ENCODE measurements at regions not wholly inside any gene's neighbourhood (a gene's known extent, or its start where the extent isn't known, plus 50 kb on each side); places are given as distances from the start of the nearest gene placed in this dataset.

DNA sequence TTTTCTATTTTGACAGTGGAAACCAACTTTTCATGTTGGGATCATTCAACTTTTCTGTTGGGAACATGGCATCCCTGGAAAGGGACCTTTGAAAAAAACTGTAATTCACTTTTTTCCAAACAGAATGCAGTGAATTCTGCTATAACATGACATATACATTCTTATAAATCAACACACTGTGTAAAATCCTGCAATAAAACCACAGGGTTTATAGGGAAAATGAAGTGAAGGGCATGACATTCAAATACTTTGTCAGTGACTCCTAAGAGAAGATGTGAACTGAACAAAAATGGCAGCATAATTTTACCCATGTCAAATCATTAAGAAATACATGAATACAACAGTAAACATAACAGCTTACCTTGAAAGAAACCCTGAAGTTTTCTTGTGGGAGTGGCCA is 264.5 kb upstream of the ANKRD50 start:
- H3K27me3 ChIP-seq (ENCODE audit: control insufficient read depth in 3 of 3, insufficient read depth in 3 of 3, low read length in 3 of 3), result no peaks in the 10 kb centered on the region
- no peaks in the 10 kb centered on the region for H3K36me3 ChIP-seq (ENCODE audit: control insufficient read depth in 3 of 3, insufficient read depth in 3 of 3, low read length in 3 of 3)
- no peak overlapping the region for H3K4me3 ChIP-seq (ENCODE audit: low read length in 3 of 3)
- no peaks in the 10 kb centered on the region for H3K9me3 ChIP-seq (ENCODE audit: control insufficient read depth in 3 of 3, low read length in 3 of 3)
- H3K9ac ChIP-seq (ENCODE audit: low read depth in 1 of 3, low read length in 3 of 3), result no peak overlapping the region
- H3K27ac ChIP-seq (ENCODE audit: low read depth, low read length), result no peak overlapping the region
- no peaks in the 10 kb centered on the region for H3K4me1 ChIP-seq (ENCODE audit: control insufficient read depth in 3 of 3, insufficient read depth in 3 of 3, low read length in 3 of 3)

- Histone ChIP-seq H3K4me3 (ENCODE audit: low read length in 3 of 3) (no peak overlapping the region), H3K27me3 (ENCODE audit: control insufficient read depth in 3 of 3, insufficient read depth in 3 of 3, low read length in 3 of 3) (no peaks in the 10 kb centered on the region), H3K36me3 (ENCODE audit: control insufficient read depth in 3 of 3, insufficient read depth in 3 of 3, low read length in 3 of 3) (no peaks in the 10 kb centered on the region), H3K9me3 (ENCODE audit: control insufficient read depth in 3 of 3, low read length in 3 of 3) (no peaks in the 10 kb centered on the region), H3K27ac (ENCODE audit: low read depth, low read length) (no peak overlapping the region), H3K4me1 (ENCODE audit: control insufficient read depth in 3 of 3, insufficient read depth in 3 of 3, low read length in 3 of 3) (no peaks in the 10 kb centered on the region), H3K9ac (ENCODE audit: low read depth in 1 of 3, low read length in 3 of 3) (no peak overlapping the region)
Measured at GRCh38 chr4:124974152-124974551, 261.6 kb upstream of the ANKRD50 start.

DNA sequence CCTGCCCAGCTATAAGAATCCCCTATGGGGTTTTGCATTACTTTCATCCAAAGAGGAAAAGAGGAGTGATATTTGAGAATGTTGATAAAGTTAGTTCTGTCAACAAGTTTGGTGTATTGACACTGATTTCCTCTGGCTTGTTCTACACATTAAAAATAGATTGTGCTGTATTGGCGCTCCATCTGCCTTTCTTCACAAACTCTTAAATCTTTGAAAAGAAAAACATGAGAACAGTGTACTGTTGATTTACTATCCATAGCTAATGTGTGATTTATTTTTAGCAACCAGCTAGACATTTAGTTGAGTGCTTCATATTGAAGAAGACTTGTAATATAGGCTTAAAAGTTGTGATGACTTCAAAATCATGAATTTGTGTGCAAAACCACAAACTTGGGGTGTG is 261.2 kb upstream of the ANKRD50 start:
- Histone ChIP-seq H3K9me3 (ENCODE audit: control insufficient read depth in 3 of 3, low read length in 3 of 3) (no peaks in the 10 kb centered on the region), H3K27ac (ENCODE audit: low read depth, low read length) (no peak overlapping the region), H3K9ac (ENCODE audit: low read depth in 1 of 3, low read length in 3 of 3) (no peak overlapping the region), H3K36me3 (ENCODE audit: control insufficient read depth in 3 of 3, insufficient read depth in 3 of 3, low read length in 3 of 3) (no peaks in the 10 kb centered on the region), H3K4me1 (ENCODE audit: control insufficient read depth in 3 of 3, insufficient read depth in 3 of 3, low read length in 3 of 3) (no peaks in the 10 kb centered on the region), H3K4me3 (ENCODE audit: low read length in 3 of 3) (no peak overlapping the region), H3K27me3 (ENCODE audit: control insufficient read depth in 3 of 3, insufficient read depth in 3 of 3, low read length in 3 of 3) (no peaks in the 10 kb centered on the region)

GRCh38 chr4:124970011-124970410 is 257.5 kb upstream of the ANKRD50 start:
- Histone ChIP-seq H3K27me3 (ENCODE audit: control insufficient read depth in 3 of 3, insufficient read depth in 3 of 3, low read length in 3 of 3) (no peaks in the 10 kb centered on the region), H3K9ac (ENCODE audit: low read depth in 1 of 3, low read length in 3 of 3) (no peak overlapping the region), H3K27ac (ENCODE audit: low read depth, low read length) (no peak overlapping the region), H3K4me1 (ENCODE audit: control insufficient read depth in 3 of 3, insufficient read depth in 3 of 3, low read length in 3 of 3) (no peaks in the 10 kb centered on the region), H3K36me3 (ENCODE audit: control insufficient read depth in 3 of 3, insufficient read depth in 3 of 3, low read length in 3 of 3) (no peaks in the 10 kb centered on the region), H3K4me3 (ENCODE audit: low read length in 3 of 3) (no peak overlapping the region), H3K9me3 (ENCODE audit: control insufficient read depth in 3 of 3, low read length in 3 of 3) (no peaks in the 10 kb centered on the region)

DNA sequence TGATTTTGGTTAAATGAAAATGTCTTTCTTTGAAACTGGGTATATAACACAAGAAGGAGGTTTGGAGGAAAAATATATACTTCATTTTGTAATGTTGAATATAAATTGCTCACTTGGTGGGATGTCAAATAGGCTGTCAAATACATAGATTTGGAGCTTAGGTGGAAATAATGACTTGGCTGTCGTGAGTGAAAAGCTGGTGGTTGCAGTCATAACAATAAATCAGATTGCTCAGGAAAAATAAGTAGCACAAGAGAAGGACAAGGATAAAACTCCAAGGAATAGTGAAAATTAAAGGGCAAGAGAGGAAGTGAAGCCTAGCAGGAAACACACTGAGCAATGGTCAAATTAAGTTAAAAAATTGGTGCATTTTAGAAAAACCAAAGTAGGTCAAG is 253.0 kb upstream of the ANKRD50 start:
- no peaks in the 10 kb centered on the region for H3K27me3 ChIP-seq (ENCODE audit: control insufficient read depth in 3 of 3, insufficient read depth in 3 of 3, low read length in 3 of 3)
- H3K4me1 ChIP-seq (ENCODE audit: control insufficient read depth in 3 of 3, insufficient read depth in 3 of 3, low read length in 3 of 3), result no peaks in the 10 kb centered on the region
- H3K36me3 ChIP-seq (ENCODE audit: control insufficient read depth in 3 of 3, insufficient read depth in 3 of 3, low read length in 3 of 3), result no peaks in the 10 kb centered on the region
- H3K4me3 ChIP-seq (ENCODE audit: low read length in 3 of 3), result no peak overlapping the region
- no peak overlapping the region for H3K27ac ChIP-seq (ENCODE audit: low read depth, low read length)
- peaks cover 0 to 6% (median 4%) of the 10 kb centered on the region in 3 donors for H3K9me3 ChIP-seq (ENCODE audit: control insufficient read depth in 3 of 3, low read length in 3 of 3)
- no peak overlapping the region for H3K9ac ChIP-seq (ENCODE audit: low read depth in 1 of 3, low read length in 3 of 3)

DNA sequence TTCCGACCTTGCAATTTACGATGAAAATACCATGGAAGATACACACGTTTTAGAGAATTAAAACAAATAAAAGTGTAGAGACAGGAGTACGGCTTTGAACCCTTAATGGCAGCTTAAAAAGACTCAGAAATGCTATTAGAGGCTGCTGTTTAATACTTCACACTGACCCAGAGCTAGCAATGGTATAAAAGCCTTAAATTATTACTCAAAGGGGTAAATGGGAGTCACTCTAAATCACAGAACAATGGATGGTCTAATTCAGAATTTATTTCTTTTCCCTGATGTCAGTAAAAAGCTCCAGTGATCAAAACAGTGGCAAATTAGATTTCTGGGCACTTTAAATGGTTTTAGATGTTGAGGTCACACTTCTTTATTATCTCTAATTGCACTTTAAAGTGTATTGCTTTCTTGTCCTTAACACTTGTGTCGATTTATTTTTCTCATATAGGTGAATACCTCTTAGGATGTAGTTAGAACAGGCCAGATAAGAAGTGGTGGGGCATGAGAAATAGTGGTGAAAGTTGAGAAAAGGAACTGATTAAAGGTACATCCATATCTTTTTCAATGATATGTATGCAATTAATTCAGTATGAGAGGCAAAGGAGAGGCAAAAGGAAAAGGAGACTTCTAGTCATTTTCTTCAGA is 252.4 kb upstream of the ANKRD50 start:
- Histone ChIP-seq H3K36me3 (ENCODE audit: control insufficient read depth in 3 of 3, insufficient read depth in 3 of 3, low read length in 3 of 3) (no peaks in the 10 kb centered on the region), H3K27me3 (ENCODE audit: control insufficient read depth in 3 of 3, insufficient read depth in 3 of 3, low read length in 3 of 3) (no peaks in the 10 kb centered on the region), H3K27ac (ENCODE audit: low read depth, low read length) (no peak overlapping the region), H3K9ac (ENCODE audit: low read depth in 1 of 3, low read length in 3 of 3) (no peak overlapping the region), H3K9me3 (ENCODE audit: control insufficient read depth in 3 of 3, low read length in 3 of 3) (peaks cover 0 to 6% (median 4%) of the 10 kb centered on the region in 3 donors), H3K4me3 (ENCODE audit: low read length in 3 of 3) (no peak overlapping the region), H3K4me1 (ENCODE audit: control insufficient read depth in 3 of 3, insufficient read depth in 3 of 3, low read length in 3 of 3) (no peaks in the 10 kb centered on the region)

GRCh38 chr4:124964251-124964650 is 251.7 kb upstream of the ANKRD50 start:
- Histone ChIP-seq H3K27me3 (ENCODE audit: control insufficient read depth in 3 of 3, insufficient read depth in 3 of 3, low read length in 3 of 3) (no peaks in the 10 kb centered on the region), H3K27ac (ENCODE audit: low read depth, low read length) (no peak overlapping the region), H3K36me3 (ENCODE audit: control insufficient read depth in 3 of 3, insufficient read depth in 3 of 3, low read length in 3 of 3) (no peaks in the 10 kb centered on the region), H3K9me3 (ENCODE audit: control insufficient read depth in 3 of 3, low read length in 3 of 3) (peaks cover 0 to 6% (median 4%) of the 10 kb centered on the region in 3 donors), H3K9ac (ENCODE audit: low read depth in 1 of 3, low read length in 3 of 3) (no peak overlapping the region), H3K4me1 (ENCODE audit: control insufficient read depth in 3 of 3, insufficient read depth in 3 of 3, low read length in 3 of 3) (no peaks in the 10 kb centered on the region), H3K4me3 (ENCODE audit: low read length in 3 of 3) (no peak overlapping the region)

DNA sequence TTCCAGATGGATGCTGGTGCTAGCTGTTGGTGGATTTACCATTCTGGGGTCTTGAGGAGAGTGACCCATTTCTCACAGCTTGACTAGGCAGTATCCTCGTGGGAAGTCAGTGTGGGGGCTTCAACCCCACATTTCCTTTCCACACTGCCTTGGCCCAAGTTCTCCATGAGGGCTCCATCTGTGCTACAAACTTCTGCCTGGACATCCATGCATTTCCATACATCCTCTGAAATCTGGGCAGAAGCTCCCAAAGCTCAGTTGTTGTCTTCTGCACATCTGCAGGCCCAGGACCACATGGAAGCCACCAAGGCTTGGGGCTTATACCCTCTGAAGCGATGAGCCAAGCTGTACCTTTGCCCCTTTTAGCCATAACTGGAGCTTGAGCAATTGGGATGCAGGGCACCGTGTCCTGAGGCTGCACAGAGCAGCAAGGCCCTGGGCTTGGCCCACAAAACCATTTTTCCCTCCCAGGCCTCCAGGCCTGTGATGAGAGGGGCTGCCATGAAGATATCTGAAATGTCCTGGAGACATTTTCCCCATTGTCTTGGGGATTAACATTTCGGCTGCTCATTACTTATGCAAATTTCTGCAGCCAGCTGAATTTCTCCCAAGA is 248.7 kb upstream of the ANKRD50 start:
- H3K36me3 ChIP-seq (ENCODE audit: control insufficient read depth in 3 of 3, insufficient read depth in 3 of 3, low read length in 3 of 3), result no peaks in the 10 kb centered on the region
- no peak overlapping the region for H3K4me3 ChIP-seq (ENCODE audit: low read length in 3 of 3)
- H3K9ac ChIP-seq (ENCODE audit: low read depth in 1 of 3, low read length in 3 of 3), result no peak overlapping the region
- H3K9me3 ChIP-seq (ENCODE audit: control insufficient read depth in 3 of 3, low read length in 3 of 3), result peaks cover 0 to 6% (median 4%) of the 10 kb centered on the region in 3 donors
- no peaks in the 10 kb centered on the region for H3K4me1 ChIP-seq (ENCODE audit: control insufficient read depth in 3 of 3, insufficient read depth in 3 of 3, low read length in 3 of 3)
- no peaks in the 10 kb centered on the region for H3K27me3 ChIP-seq (ENCODE audit: control insufficient read depth in 3 of 3, insufficient read depth in 3 of 3, low read length in 3 of 3)
- no peak overlapping the region for H3K27ac ChIP-seq (ENCODE audit: low read depth, low read length)

GRCh38 chr4:124958847-124959246 is 246.3 kb upstream of the ANKRD50 start:
- H3K36me3 ChIP-seq (ENCODE audit: control insufficient read depth in 3 of 3, insufficient read depth in 3 of 3, low read length in 3 of 3), result no peaks in the 10 kb centered on the region
- H3K9ac ChIP-seq (ENCODE audit: low read depth in 1 of 3, low read length in 3 of 3), result no peak overlapping the region
- no peak overlapping the region for H3K27ac ChIP-seq (ENCODE audit: low read depth, low read length)
- no peaks in the 10 kb centered on the region for H3K4me1 ChIP-seq (ENCODE audit: control insufficient read depth in 3 of 3, insufficient read depth in 3 of 3, low read length in 3 of 3)
- H3K9me3 ChIP-seq (ENCODE audit: control insufficient read depth in 3 of 3, low read length in 3 of 3), result peaks cover 0 to 6% (median 4%) of the 10 kb centered on the region in 3 donors
- H3K4me3 ChIP-seq (ENCODE audit: low read length in 3 of 3), result no peak overlapping the region
- no peaks in the 10 kb centered on the region for H3K27me3 ChIP-seq (ENCODE audit: control insufficient read depth in 3 of 3, insufficient read depth in 3 of 3, low read length in 3 of 3)

GRCh38 chr4:124955476-124955875 is 242.9 kb upstream of the ANKRD50 start:
- no peaks in the 10 kb centered on the region for H3K36me3 ChIP-seq (ENCODE audit: control insufficient read depth in 3 of 3, insufficient read depth in 3 of 3, low read length in 3 of 3)
- H3K9me3 ChIP-seq (ENCODE audit: control insufficient read depth in 3 of 3, low read length in 3 of 3), result no peaks in the 10 kb centered on the region
- no peaks in the 10 kb centered on the region for H3K4me1 ChIP-seq (ENCODE audit: control insufficient read depth in 3 of 3, insufficient read depth in 3 of 3, low read length in 3 of 3)
- H3K4me3 ChIP-seq (ENCODE audit: low read length in 3 of 3), result no peak overlapping the region
- H3K9ac ChIP-seq (ENCODE audit: low read depth in 1 of 3, low read length in 3 of 3), result no peak overlapping the region
- H3K27me3 ChIP-seq (ENCODE audit: control insufficient read depth in 3 of 3, insufficient read depth in 3 of 3, low read length in 3 of 3), result no peaks in the 10 kb centered on the region
- no peak overlapping the region for H3K27ac ChIP-seq (ENCODE audit: low read depth, low read length)

All from skeletal muscle tissue (tissue), 3 donors.